BJ (cell line): ENCODE measurements at regions not wholly inside any gene's neighbourhood (a gene's known extent, or its start where the extent isn't known, plus 50 kb on each side); places are given as distances from the start of the nearest gene placed in this dataset.

Experiments used
- CTCF ChIA-PET: fragments of 350-600 bp; formaldehyde crosslinking; extraction: SDS; loops from one replicate; lab custom pipeline; 2021; ENCODE audit warnings: antibody characterized with exemption, inconsistent platforms; lab: Yijun Ruan, JAX
- POLR2A ChIA-PET: fragments of 300-600 bp; sonication (Branson Sonifier 250); formaldehyde crosslinking; extraction: SDS; loops from one replicate; lab custom pipeline; 2021; ENCODE audit warnings: antibody characterized with exemption; lab: Charles Lee
- DNase-seq: peaks from one replicate; pipeline ENCODE4 v3.0.0-alpha.2; 2011; ENCODE audit warnings: low read depth
- H3K27me3 ChIP-seq: 2 replicates; pipeline ENCODE4 v1.6.0; 2011; ENCODE audit warnings: low read length; ENCODE audit not compliant: control insufficient read depth, insufficient read depth
- H3K36me3 ChIP-seq: 2 replicates; pipeline ENCODE4 v1.5.1; 2011; ENCODE audit warnings: low read length; ENCODE audit not compliant: control insufficient read depth, insufficient read depth
- H3K4me3 ChIP-seq: 2 replicates; pipeline ENCODE4 v1.5.1; 2011; ENCODE audit warnings: low read depth, mild to moderate bottlenecking, control low read depth, low read length
- CTCF ChIP-seq: IDR thresholded peaks from 2 replicates; pipeline ENCODE4 v1.5.1; 2011; ENCODE audit warnings: low read depth, mild to moderate bottlenecking, control low read depth, inconsistent platforms, low read length, moderate library complexity; ENCODE audit not compliant: insufficient read depth

GRCh38 chr13:94896719-94897317 lies 184.5 kb upstream of the SOX21 start:
- DNase-seq: no peak
- CTCF ChIA-PET: no interaction called here
- H3K36me3 ChIP-seq: no peaks in the 10 kb centered on the region

DNA sequence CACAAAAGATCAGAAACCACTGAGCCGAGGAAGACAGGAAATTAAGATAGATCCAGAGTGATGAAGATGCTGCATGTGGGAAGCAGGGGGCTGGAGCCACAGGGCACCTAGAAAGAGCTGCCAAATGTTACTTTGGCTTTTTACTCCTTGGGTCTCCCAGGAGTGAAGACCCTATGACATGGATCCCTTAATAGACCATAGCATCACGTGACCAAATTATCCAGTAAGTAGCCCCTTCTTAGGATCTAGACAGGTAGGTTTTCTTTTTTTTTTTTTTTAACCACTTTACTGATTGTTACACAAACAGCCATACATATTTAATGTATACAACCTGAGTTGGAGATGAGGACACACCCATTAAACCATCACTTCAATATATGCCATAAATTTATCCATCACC lies 183.9 kb upstream of the SOX21 start:
- CTCF ChIA-PET: no interaction called here
- Histone ChIP-seq H3K36me3 (no peaks in the 10 kb centered on the region), H3K27me3 (no peaks in the 10 kb centered on the region), H3K4me3 (no peak overlapping the region)
- no peak for DNase-seq
- TF ChIP-seq CTCF: no peak
- POLR2A ChIA-PET: no interaction called here

More at GRCh38 chr13:94896719-94897317, 184.5 kb upstream of the SOX21 start:
- POLR2A ChIA-PET: no interaction called here
- TF ChIP-seq CTCF: no peak
- Histone ChIP-seq H3K4me3 (no peak overlapping the region), H3K27me3 (no peaks in the 10 kb centered on the region)

DNA sequence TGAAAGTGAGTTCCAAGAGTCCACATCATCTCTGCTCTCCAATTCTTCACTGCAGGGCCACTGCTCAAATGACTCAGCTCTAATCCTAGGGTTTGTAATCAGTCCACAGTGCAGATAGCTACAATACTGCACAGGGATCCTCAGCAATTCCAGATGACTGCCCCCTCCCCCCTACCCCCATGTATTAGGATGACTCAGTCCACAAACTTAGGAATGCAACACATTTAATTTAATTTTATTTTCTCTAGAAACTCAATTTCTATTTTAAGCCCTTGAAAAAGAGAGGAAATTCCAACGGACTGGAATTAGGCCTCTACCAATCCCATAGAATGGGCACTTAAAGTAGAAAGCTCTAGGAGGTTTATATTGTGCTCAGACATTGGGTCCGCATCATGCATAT lies 173.8 kb upstream of the SOX21 start:
- no peak for TF ChIP-seq CTCF
- no peak overlapping the region for H3K4me3 ChIP-seq
- H3K27me3 ChIP-seq: no peaks in the 10 kb centered on the region
- H3K36me3 ChIP-seq: no peaks in the 10 kb centered on the region
- ChIA-PET POLR2A (no interaction called here), CTCF (no interaction called here)
- DNase-seq: peak; percentile 28

- no peak for TF ChIP-seq CTCF
These were observed 168.1 kb upstream of the SOX21 start for GRCh38 chr13:94880463-94880862.

GRCh38 chr13:94878602-94879165 lies 166.3 kb upstream of the SOX21 start:
- ChIA-PET CTCF (no interaction called here), POLR2A (no interaction called here)
- DNase-seq: no peak
- TF ChIP-seq CTCF: no peak
- Histone ChIP-seq H3K36me3 (no peaks in the 10 kb centered on the region), H3K27me3 (no peaks in the 10 kb centered on the region), H3K4me3 (no peak overlapping the region)

More at GRCh38 chr13:94880463-94880862, 168.1 kb upstream of the SOX21 start:
- ChIA-PET CTCF (no interaction called here), POLR2A (no interaction called here)
- DNase-seq: no peak
- Histone ChIP-seq H3K36me3 (no peaks in the 10 kb centered on the region), H3K4me3 (no peak overlapping the region), H3K27me3 (no peaks in the 10 kb centered on the region)
